Hepatocyte (in vitro differentiated cells): ENCODE measurements at regions not wholly inside any gene's neighbourhood (a gene's known extent, or its start where the extent isn't known, plus 50 kb on each side); places are given as distances from the start of the nearest gene placed in this dataset.

Source experiments
- DNase-seq: peaks from one replicate; pipeline ENCODE4 v3.0.0-alpha.2; 2016; ENCODE audit warnings: low spot score
- H2AFZ ChIP-seq: fragments of 200-600 bp; sonication (generic); 2 replicates; pipeline ENCODE4 v1.6.0; 2016; ENCODE audit warnings: antibody characterized with exemption, mild to moderate bottlenecking
- H3K27ac ChIP-seq: fragments of 200-600 bp; sonication (generic); 2 replicates; pipeline ENCODE4 v1.5.1; 2016; ENCODE audit warnings: mild to moderate bottlenecking
- H3K27me3 ChIP-seq: fragments of 200-600 bp; sonication (generic); 2 replicates; pipeline ENCODE4 v1.6.1; 2016
- H3K36me3 ChIP-seq: fragments of 200-600 bp; sonication (generic); replicated peaks from 2 replicates; pipeline ENCODE4 v1.5.1; 2016; ENCODE audit warnings: low read depth; ENCODE audit not compliant: insufficient read depth
- H3K4me1 ChIP-seq: fragments of 200-600 bp; sonication (generic); 2 replicates; pipeline ENCODE4 v1.5.1; 2016; ENCODE audit warnings: mild to moderate bottlenecking, moderate library complexity; ENCODE audit not compliant: insufficient read depth
- H3K4me2 ChIP-seq: fragments of 200-600 bp; sonication (generic); 2 replicates; pipeline ENCODE4 v1.6.0; 2016
- H3K4me3 ChIP-seq: fragments of 200-600 bp; sonication (generic); 2 replicates; pipeline ENCODE4 v1.5.1; 2016; ENCODE audit warnings: mild to moderate bottlenecking
- H3K79me2 ChIP-seq: fragments of 200-600 bp; sonication (generic); 2 replicates; pipeline ENCODE4 v1.6.0; 2017; ENCODE audit warnings: mild to moderate bottlenecking
- H3K9me2 ChIP-seq: fragments of 200-600 bp; sonication (generic); replicated peaks from 2 replicates; pipeline ENCODE4 v1.6.0; 2017; ENCODE audit warnings: mild to moderate bottlenecking; ENCODE audit not compliant: insufficient read depth
- H3K9me3 ChIP-seq: fragments of 200-600 bp; sonication (generic); 2 replicates; pipeline ENCODE4 v1.5.1; 2016; ENCODE audit warnings: low read depth, mild to moderate bottlenecking
- H4K20me1 ChIP-seq: fragments of 200-600 bp; sonication (generic); 2 replicates; pipeline ENCODE4 v1.6.0; 2016; ENCODE audit warnings: mild to moderate bottlenecking; ENCODE audit not compliant: insufficient read depth, poor library complexity, severe bottlenecking
- CTCF ChIP-seq: fragments of 200-600 bp; sonication (generic); IDR thresholded peaks from 2 replicates; pipeline ENCODE4 v1.5.1; 2016; ENCODE audit warnings: antibody characterized with exemption, mild to moderate bottlenecking; ENCODE audit not compliant: poor library complexity
- EZH2 ChIP-seq: fragments of 200-600 bp; sonication (generic); IDR thresholded peaks from 2 replicates; pipeline ENCODE4 v1.6.1; 2016; ENCODE audit warnings: antibody characterized with exemption, mild to moderate bottlenecking, borderline replicate concordance
- EZH2phosphoT487 ChIP-seq: fragments of 200-600 bp; sonication (generic); IDR thresholded peaks from one replicate; pipeline ENCODE4 v1.6.1; 2018; ENCODE audit warnings: antibody characterized with exemption, mild to moderate bottlenecking, low read depth, moderate library complexity; ENCODE audit not compliant: unreplicated experiment, severe bottlenecking
- whole genome bisulfite sequencing: methylation state at CpG from one replicate; pipeline ENCODE4 v1.1.6; 2016; ENCODE audit warnings: low lambda C conversion rate; ENCODE audit errors: missing lambda C conversion rate; 5-methylcytosine and 5-hydroxymethylcytosine counted together

- Histone ChIP-seq H3K27ac (no peak overlapping the region), H3K27me3 (no peaks in the 10 kb centered on the region), H3K4me1 (no peaks in the 10 kb centered on the region), H3K4me3 (no peak overlapping the region), H3K9me2 (no peaks in the 10 kb centered on the region), H3K4me2 (no peak overlapping the region), H4K20me1 (no peaks in the 10 kb centered on the region), H3K36me3 (no peaks in the 10 kb centered on the region), H3K79me2 (no peaks in the 10 kb centered on the region), H3K9me3 (no peaks in the 10 kb centered on the region), H2AFZ (no peak overlapping the region)
- TF ChIP-seq EZH2 (no peak), EZH2phosphoT487 (no peak), CTCF (no peak)
- WGBS: 39% methylated on average over 1 of the region's 1 CpG
- no peak for DNase-seq
These were observed 216.7 kb upstream of the SSTR1 start for GRCh38 chr14:37991027-37991426.

- H3K9me2 ChIP-seq: no peaks in the 10 kb centered on the region
- no peaks in the 10 kb centered on the region for H3K36me3 ChIP-seq
- H3K9me3 ChIP-seq: no peaks in the 10 kb centered on the region
- H3K27me3 ChIP-seq: no peaks in the 10 kb centered on the region
- DNase-seq: no peak
- no peak overlapping the region for H3K4me2 ChIP-seq
- no peaks in the 10 kb centered on the region for H4K20me1 ChIP-seq
- no peaks in the 10 kb centered on the region for H3K4me1 ChIP-seq
- TF ChIP-seq EZH2 (no peak), CTCF (no peak), EZH2phosphoT487 (no peak)
- no peak overlapping the region for H3K4me3 ChIP-seq
- H3K27ac ChIP-seq: no peak overlapping the region
- H2AFZ ChIP-seq: no peak overlapping the region
- no peaks in the 10 kb centered on the region for H3K79me2 ChIP-seq
These were observed 215.2 kb upstream of the SSTR1 start for GRCh38 chr14:37992499-37992898.

- H3K4me2 ChIP-seq: no peak overlapping the region
- WGBS: 74% methylated on average over 4 of the region's 4 CpGs
These were observed 212.8 kb upstream of the SSTR1 start for GRCh38 chr14:37994846-37995372.

DNA sequence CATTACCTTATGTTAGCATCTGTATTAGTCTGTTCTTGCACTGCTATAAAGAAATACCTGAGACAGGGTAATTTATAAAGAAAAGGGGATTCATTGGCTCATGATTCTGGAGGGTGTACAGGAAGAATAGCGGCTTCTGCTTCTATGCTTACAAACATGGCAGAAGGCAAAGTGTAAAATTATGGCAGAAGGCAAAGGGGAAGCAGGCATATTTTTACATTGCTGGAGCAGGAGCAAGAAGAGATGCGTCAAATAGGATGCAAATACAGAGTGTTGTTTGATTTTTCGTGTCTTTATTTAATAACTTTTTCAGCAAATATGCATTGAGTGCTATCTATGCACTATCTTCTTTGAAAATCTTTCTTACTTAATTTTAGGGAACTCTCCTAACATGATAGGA lies 210.7 kb upstream of the SSTR1 start:
- DNase-seq: no peak
- Histone ChIP-seq H2AFZ (no peak overlapping the region), H3K4me1 (no peaks in the 10 kb centered on the region), H3K4me2 (no peak overlapping the region), H3K4me3 (no peak overlapping the region), H3K9me2 (no peaks in the 10 kb centered on the region), H3K36me3 (no peaks in the 10 kb centered on the region), H3K27ac (no peak overlapping the region), H3K79me2 (no peaks in the 10 kb centered on the region), H3K9me3 (no peaks in the 10 kb centered on the region), H3K27me3 (no peaks in the 10 kb centered on the region), H4K20me1 (no peaks in the 10 kb centered on the region)
- TF ChIP-seq EZH2: no peak
- TF ChIP-seq EZH2phosphoT487: no peak
- no peak for TF ChIP-seq CTCF
- WGBS: 98% methylated on average over 3 of the region's 3 CpGs

More at GRCh38 chr14:37994846-37995372, 212.8 kb upstream of the SSTR1 start:
- no peak overlapping the region for H3K27ac ChIP-seq
- DNase-seq: no peak
- no peaks in the 10 kb centered on the region for H3K4me1 ChIP-seq
- H2AFZ ChIP-seq: no peak overlapping the region
- no peaks in the 10 kb centered on the region for H3K9me2 ChIP-seq
- no peak for TF ChIP-seq EZH2
- no peaks in the 10 kb centered on the region for H3K9me3 ChIP-seq
- H3K4me3 ChIP-seq: no peak overlapping the region
- no peaks in the 10 kb centered on the region for H3K36me3 ChIP-seq
- no peaks in the 10 kb centered on the region for H4K20me1 ChIP-seq
- no peaks in the 10 kb centered on the region for H3K27me3 ChIP-seq
- no peaks in the 10 kb centered on the region for H3K79me2 ChIP-seq
